ENCODE measurements at regions not wholly inside any gene's neighbourhood (a gene's known extent, or its start where the extent isn't known, plus 50 kb on each side); places are given as distances from the start of the nearest gene placed in this dataset.

DNA sequence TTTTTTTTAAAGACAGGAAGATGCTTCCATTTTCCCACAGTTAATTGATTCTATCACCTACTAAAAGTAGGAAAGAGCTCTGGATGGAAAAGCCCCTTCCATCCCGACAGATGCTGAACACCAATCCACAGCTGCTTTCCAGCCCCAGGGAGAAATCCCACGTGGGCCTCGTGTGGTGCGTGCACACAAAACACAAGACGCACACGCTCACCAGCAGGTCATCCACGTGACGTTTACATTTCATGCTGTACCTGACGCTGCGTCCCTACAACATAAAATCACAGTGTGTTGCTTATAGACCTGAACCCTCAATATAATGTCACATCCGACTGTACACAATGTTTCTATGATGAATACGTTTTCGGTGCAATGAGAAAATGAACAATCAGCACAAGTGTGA lies 50.2 kb upstream of the DACT2 start:
- Histone ChIP-seq H3K18ac (ENCODE audit: low read length) (no peak overlapping the region), H3K27ac (ENCODE audit: low read depth, low read length) (no peak overlapping the region), H3K9me3 (ENCODE audit: insufficient read depth, low read depth, low read length) (peaks cover 5% of the 10 kb centered on the region), H3K79me1 (ENCODE audit: low read length) (peaks cover 7% of the 10 kb centered on the region), H2AFZ (ENCODE audit: insufficient read depth, low read length, poor library complexity) (no peak overlapping the region), H3K4me1 (ENCODE audit: control insufficient read depth in 1 of 2, insufficient read depth in 2 of 2, low read length in 2 of 2) (peaks cover 7 to 12% of the 10 kb centered on the region in 2 experiments), H2BK5ac (ENCODE audit: low read depth, low read length, poor library complexity) (no peak overlapping the region), H2AK5ac (ENCODE audit: low read length) (no peak overlapping the region), H3K27me3 (ENCODE audit: insufficient read depth, low read length) (no peaks in the 10 kb centered on the region), H3K4ac (ENCODE audit: low read depth, low read length) (no peak overlapping the region), H3K4me3 (ENCODE audit: low read depth, low read length) (no peak overlapping the region), H4K12ac (ENCODE audit: low read depth, low read length) (no peak overlapping the region), H3K4me2 (ENCODE audit: low read length) (no peak overlapping the region), H3K36me3 (ENCODE audit: control insufficient read depth in 1 of 2, insufficient read depth in 2 of 2, low read length in 2 of 2) (no peaks in the 10 kb centered on the region), H2BK120ac (ENCODE audit: insufficient read depth, low read length, poor library complexity) (no peak overlapping the region), H3K14ac (ENCODE audit: low read length) (no peak overlapping the region), H4K8ac (ENCODE audit: low read depth, low read length) (no peak overlapping the region), H3K23ac (ENCODE audit: low read length) (no peak overlapping the region), H2BK12ac (ENCODE audit: low read length) (peak overlapping the region; percentile 23), H3K9ac (ENCODE audit: low read length) (no peak overlapping the region), H4K91ac (ENCODE audit: low read depth, low read length) (no peak overlapping the region), H3K79me2 (ENCODE audit: control insufficient read depth, insufficient read depth, low read length, poor library complexity) (no peaks in the 10 kb centered on the region)
- no peak for DNase-seq
- WGBS (ENCODE audit: extremely low coverage, insufficient coverage, insufficient read length): no CpG with 5 or more reads among the region's 13 CpGs

DNA sequence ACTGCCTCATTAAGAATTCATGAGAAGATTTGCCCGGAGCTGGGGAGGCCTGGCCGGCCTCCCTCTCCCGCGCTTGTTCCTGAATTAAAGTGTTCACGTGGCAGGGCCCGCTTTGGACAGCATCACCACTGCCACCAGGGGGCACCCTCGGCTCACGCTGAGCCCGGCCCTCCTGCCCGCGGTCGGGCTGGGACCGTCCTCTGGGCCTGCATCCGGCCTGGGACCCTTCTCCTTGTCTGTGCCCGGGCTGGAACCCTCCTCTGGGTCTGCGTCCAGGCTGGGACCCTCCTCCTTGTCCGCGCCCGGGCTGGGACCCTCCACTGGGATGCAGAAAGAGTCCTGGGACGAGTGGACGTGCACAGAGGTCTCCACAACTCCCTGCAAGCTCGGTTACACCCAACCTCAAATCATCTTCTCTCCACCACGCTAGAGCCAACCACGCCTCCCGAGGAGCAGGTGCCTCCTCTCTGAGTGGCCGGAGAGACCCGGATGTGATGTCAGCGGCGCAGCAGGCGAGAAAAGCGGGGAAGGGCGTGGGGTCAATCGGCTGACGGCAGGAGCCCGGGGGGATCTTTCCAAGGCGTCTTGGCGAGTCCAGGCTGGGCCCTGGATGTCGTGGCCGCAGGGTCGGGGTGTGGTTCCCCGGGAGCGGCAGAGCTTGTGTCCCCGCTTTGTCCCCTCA lies 50.9 kb upstream of the DACT2 start:
- WGBS (ENCODE audit: extremely low coverage, insufficient coverage, insufficient read length): no CpG with 5 or more reads among the region's 43 CpGs
- peak overlapping the region; percentile 67 for H4K91ac ChIP-seq (ENCODE audit: low read depth, low read length)
- H3K14ac ChIP-seq (ENCODE audit: low read length): no peak overlapping the region
- peaks cover 5% of the 10 kb centered on the region for H3K9me3 ChIP-seq (ENCODE audit: insufficient read depth, low read depth, low read length)
- H2AFZ ChIP-seq (ENCODE audit: insufficient read depth, low read length, poor library complexity): peak overlapping the region; percentile 20
- no peak overlapping the region for H3K23ac ChIP-seq (ENCODE audit: low read length)
- no peak overlapping the region for H3K4me2 ChIP-seq (ENCODE audit: low read length)
- H2BK12ac ChIP-seq (ENCODE audit: low read length): peak overlapping the region; percentile 27
- H3K36me3 ChIP-seq (ENCODE audit: control insufficient read depth in 1 of 2, insufficient read depth in 2 of 2, low read length in 2 of 2): no peaks in the 10 kb centered on the region
- no peak overlapping the region for H3K18ac ChIP-seq (ENCODE audit: low read length)
- no peak overlapping the region for H3K4ac ChIP-seq (ENCODE audit: low read depth, low read length)
- peak overlapping the region; percentile 23 for H2AK5ac ChIP-seq (ENCODE audit: low read length)
- peaks cover 7 to 12% of the 10 kb centered on the region in 2 experiments for H3K4me1 ChIP-seq (ENCODE audit: control insufficient read depth in 1 of 2, insufficient read depth in 2 of 2, low read length in 2 of 2)
- H2BK120ac ChIP-seq (ENCODE audit: insufficient read depth, low read length, poor library complexity): no peak overlapping the region
- H3K4me3 ChIP-seq (ENCODE audit: low read depth, low read length): no peak overlapping the region
- H3K79me1 ChIP-seq (ENCODE audit: low read length): peaks cover 7% of the 10 kb centered on the region
- H3K79me2 ChIP-seq (ENCODE audit: control insufficient read depth, insufficient read depth, low read length, poor library complexity): no peaks in the 10 kb centered on the region
- H4K12ac ChIP-seq (ENCODE audit: low read depth, low read length): no peak overlapping the region
- DNase-seq: peak; percentile 56 to 84
- H4K8ac ChIP-seq (ENCODE audit: low read depth, low read length): no peak overlapping the region
- no peaks in the 10 kb centered on the region for H3K27me3 ChIP-seq (ENCODE audit: insufficient read depth, low read length)
- H2BK5ac ChIP-seq (ENCODE audit: low read depth, low read length, poor library complexity): no peak overlapping the region
- no peak overlapping the region for H3K27ac ChIP-seq (ENCODE audit: low read depth, low read length)
- H3K9ac ChIP-seq (ENCODE audit: low read length): no peak overlapping the region

GRCh38 chr6:168371185-168371584 lies 51.6 kb upstream of the DACT2 start:
- Histone ChIP-seq H3K4me3 (ENCODE audit: low read depth, low read length) (no peak overlapping the region), H3K14ac (ENCODE audit: low read length) (no peak overlapping the region), H3K79me2 (ENCODE audit: control insufficient read depth, insufficient read depth, low read length, poor library complexity) (no peaks in the 10 kb centered on the region), H3K9me3 (ENCODE audit: insufficient read depth, low read depth, low read length) (peaks cover 2% of the 10 kb centered on the region), H3K23ac (ENCODE audit: low read length) (no peak overlapping the region), H3K27me3 (ENCODE audit: insufficient read depth, low read length) (no peaks in the 10 kb centered on the region), H3K9ac (ENCODE audit: low read length) (no peak overlapping the region), H2BK120ac (ENCODE audit: insufficient read depth, low read length, poor library complexity) (no peak overlapping the region), H3K27ac (ENCODE audit: low read depth, low read length) (no peak overlapping the region), H3K4me1 (ENCODE audit: control insufficient read depth in 1 of 2, insufficient read depth in 2 of 2, low read length in 2 of 2) (peaks cover 7 to 12% of the 10 kb centered on the region in 2 experiments), H2BK12ac (ENCODE audit: low read length) (no peak overlapping the region), H4K8ac (ENCODE audit: low read depth, low read length) (no peak overlapping the region), H3K36me3 (ENCODE audit: control insufficient read depth in 1 of 2, insufficient read depth in 2 of 2, low read length in 2 of 2) (no peaks in the 10 kb centered on the region), H4K91ac (ENCODE audit: low read depth, low read length) (no peak overlapping the region), H3K79me1 (ENCODE audit: low read length) (peaks cover 7% of the 10 kb centered on the region), H2AFZ (ENCODE audit: insufficient read depth, low read length, poor library complexity) (no peak overlapping the region), H2AK5ac (ENCODE audit: low read length) (no peak overlapping the region), H4K12ac (ENCODE audit: low read depth, low read length) (no peak overlapping the region), H2BK5ac (ENCODE audit: low read depth, low read length, poor library complexity) (no peak overlapping the region), H3K4ac (ENCODE audit: low read depth, low read length) (no peak overlapping the region), H3K18ac (ENCODE audit: low read length) (no peak overlapping the region), H3K4me2 (ENCODE audit: low read length) (no peak overlapping the region)
- no CpG with 5 or more reads among the region's 11 CpGs for WGBS (ENCODE audit: extremely low coverage, insufficient coverage, insufficient read length)
- DNase-seq: no peak

- Histone ChIP-seq H3K4me1 (ENCODE audit: control insufficient read depth in 1 of 2, insufficient read depth in 2 of 2, low read length in 2 of 2) (peaks cover 7 to 12% of the 10 kb centered on the region in 2 experiments), H2AK5ac (ENCODE audit: low read length) (no peak overlapping the region), H4K12ac (ENCODE audit: low read depth, low read length) (no peak overlapping the region), H3K27ac (ENCODE audit: low read depth, low read length) (no peak overlapping the region), H3K4me2 (ENCODE audit: low read length) (no peak overlapping the region), H4K91ac (ENCODE audit: low read depth, low read length) (no peak overlapping the region), H3K79me2 (ENCODE audit: control insufficient read depth, insufficient read depth, low read length, poor library complexity) (no peaks in the 10 kb centered on the region), H3K36me3 (ENCODE audit: control insufficient read depth in 1 of 2, insufficient read depth in 2 of 2, low read length in 2 of 2) (no peaks in the 10 kb centered on the region), H2BK120ac (ENCODE audit: insufficient read depth, low read length, poor library complexity) (no peak overlapping the region), H2BK5ac (ENCODE audit: low read depth, low read length, poor library complexity) (no peak overlapping the region), H3K23ac (ENCODE audit: low read length) (no peak overlapping the region), H3K18ac (ENCODE audit: low read length) (no peak overlapping the region), H3K79me1 (ENCODE audit: low read length) (peaks cover 7% of the 10 kb centered on the region), H3K27me3 (ENCODE audit: insufficient read depth, low read length) (no peaks in the 10 kb centered on the region), H3K9ac (ENCODE audit: low read length) (no peak overlapping the region), H2AFZ (ENCODE audit: insufficient read depth, low read length, poor library complexity) (no peak overlapping the region), H3K4me3 (ENCODE audit: low read depth, low read length) (no peak overlapping the region), H2BK12ac (ENCODE audit: low read length) (no peak overlapping the region), H3K4ac (ENCODE audit: low read depth, low read length) (no peak overlapping the region), H3K14ac (ENCODE audit: low read length) (no peak overlapping the region), H4K8ac (ENCODE audit: low read depth, low read length) (no peak overlapping the region), H3K9me3 (ENCODE audit: insufficient read depth, low read depth, low read length) (peaks cover 2% of the 10 kb centered on the region)
- WGBS (ENCODE audit: extremely low coverage, insufficient coverage, insufficient read length): no CpG with 5 or more reads among the region's 6 CpGs
- no peak for DNase-seq
These were observed 52.0 kb upstream of the DACT2 start for GRCh38 chr6:168371618-168371980.
